ENCODE measurements at regions not wholly inside any gene's neighbourhood (a gene's known extent, or its start where the extent isn't known, plus 50 kb on each side); places are given as distances from the start of the nearest gene placed in this dataset.
"Not testable (repeated sequence)": the region's sequence is repeated elsewhere in the genome, so short reads cannot be mapped to it uniquely, and the experiment has no call there.

DNA sequence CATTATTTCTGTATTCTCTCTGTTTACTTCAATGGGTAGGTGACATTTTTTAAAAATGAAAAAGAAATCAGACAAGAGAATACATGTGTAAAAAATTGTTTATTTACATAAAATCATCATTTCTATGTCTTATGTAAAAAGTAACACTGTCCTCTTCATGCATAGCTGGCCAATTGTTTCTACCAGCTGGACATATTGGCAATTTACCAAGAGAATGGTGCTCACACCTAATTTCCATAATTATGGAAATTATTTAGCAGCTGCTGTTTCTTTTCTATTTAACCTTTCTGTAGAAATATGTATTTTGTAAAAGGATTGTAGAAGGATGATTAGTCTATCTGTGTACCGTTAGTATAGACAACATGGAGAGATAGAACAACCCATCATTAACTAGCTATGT, 791.9 kb downstream of the TRIB2 start:
- no peak for DNase-seq (ENCODE audit: insufficient read length, low spot score)
- TF ChIP-seq PAX5 (IDR thresholded peaks at IDR 0.05; ENCODE audit: insufficient read depth, low read length, severe bottlenecking) (no peak), POLR2A (IDR thresholded peaks at IDR 0.05; ENCODE audit: low read depth, low read length) (no peak), TAF1 (IDR thresholded peaks at IDR 0.05; ENCODE audit: low read depth, low read length) (no peak), SPI1 (IDR thresholded peaks at IDR 0.05; ENCODE audit: low read depth, low read length) (no peak), POU2F2 (IDR thresholded peaks at IDR 0.05; ENCODE audit: low read depth, low read length) (no peak), POLR2AphosphoS5 (IDR thresholded peaks at IDR 0.05; ENCODE audit: low read depth, low read length) (no peak)
- FAIRE-seq, result no peak

DNA sequence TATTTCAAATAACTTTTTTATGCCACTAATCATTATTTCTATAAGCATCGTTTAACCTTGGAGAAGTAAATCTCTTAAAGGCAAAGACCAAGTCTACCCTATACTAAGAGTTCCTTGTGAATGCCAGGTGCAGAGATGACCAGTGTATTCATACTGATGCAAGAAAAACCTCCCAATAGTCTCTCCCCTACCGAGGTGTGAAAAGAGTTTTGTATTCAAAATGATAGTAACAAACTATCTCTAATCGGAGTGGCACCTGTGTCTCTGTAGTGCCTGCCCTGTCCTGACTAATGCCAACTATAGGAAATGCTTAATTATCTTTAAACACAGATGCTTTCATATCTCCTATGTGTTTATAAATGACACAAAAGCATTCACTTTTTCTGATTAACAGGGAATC, 798.5 kb downstream of the TRIB2 start:
- TF ChIP-seq POLR2A (IDR thresholded peaks at IDR 0.05; ENCODE audit: low read depth, low read length) (no peak), PAX5 (IDR thresholded peaks at IDR 0.05; ENCODE audit: insufficient read depth, low read length, severe bottlenecking) (no peak)
- DNase-seq (ENCODE audit: insufficient read length, low spot score) (no peak), FAIRE-seq (no peak)

GRCh38 chr2:13522096-13522495, 805.4 kb downstream of the TRIB2 start:
- TF ChIP-seq POLR2A (IDR thresholded peaks at IDR 0.05; ENCODE audit: low read depth, low read length) (0 out of 2 replicates have a peak, but pooled peaks have one; percentile 17), PAX5 (IDR thresholded peaks at IDR 0.05; ENCODE audit: insufficient read depth, low read length, severe bottlenecking) (no peak)
- FAIRE-seq (peak; percentile 68), DNase-seq (ENCODE audit: insufficient read length, low spot score) (no peak)

DNA sequence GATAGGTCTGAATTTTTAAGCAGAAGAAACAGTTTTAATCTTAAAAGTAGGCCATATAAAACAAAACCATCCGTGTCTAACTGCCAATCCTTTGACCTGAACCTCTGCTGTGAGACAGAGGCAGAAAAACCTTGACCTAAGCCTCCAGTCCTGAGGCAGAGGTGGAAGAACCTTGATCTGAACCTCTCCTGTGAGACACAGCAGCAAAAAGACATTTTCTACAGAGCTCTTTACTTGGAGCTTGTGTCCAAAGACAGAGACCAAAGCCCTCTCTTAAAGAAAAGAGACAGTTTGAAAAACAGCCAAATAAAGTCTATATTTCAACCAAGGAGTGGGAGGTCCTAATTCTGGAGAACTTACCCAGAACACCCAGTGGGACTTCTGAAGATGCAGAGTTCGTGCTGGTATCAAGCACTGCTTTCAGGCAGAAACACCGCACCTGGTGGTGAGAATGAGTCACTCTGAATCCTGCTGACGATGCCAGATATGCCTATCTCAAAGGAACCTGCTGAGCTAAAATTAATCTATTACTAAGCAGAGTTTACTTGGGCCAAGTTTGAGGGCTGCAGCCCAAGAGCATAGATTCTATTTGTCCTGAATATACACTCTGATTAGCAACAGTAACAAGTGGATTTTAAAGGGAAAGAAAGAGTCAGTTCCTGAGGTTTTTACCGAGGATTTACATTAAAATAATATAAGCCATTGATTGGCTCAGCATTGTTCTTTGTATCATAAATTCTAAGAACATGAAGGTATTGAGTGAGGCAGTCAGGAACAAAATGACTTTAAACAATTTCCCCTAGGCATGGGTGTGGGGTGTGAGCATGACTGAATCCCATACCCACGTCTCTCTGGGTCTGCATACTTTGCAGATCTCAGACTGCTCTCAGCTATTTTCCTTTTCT, 806.4 kb downstream of the TRIB2 start:
- no peak for TF ChIP-seq TAF1 (IDR thresholded peaks at IDR 0.05; ENCODE audit: low read depth, low read length)
- TF ChIP-seq POLR2AphosphoS5 (IDR thresholded peaks at IDR 0.05; ENCODE audit: low read depth, low read length), result no peak
- peak; percentile 53; the same call in 1 of the 2 replicates for TF ChIP-seq POU2F2 (IDR thresholded peaks at IDR 0.05; ENCODE audit: low read depth, low read length)
- no peak for TF ChIP-seq SPI1 (IDR thresholded peaks at IDR 0.05; ENCODE audit: low read depth, low read length)
- TF ChIP-seq POLR2A (IDR thresholded peaks at IDR 0.05; ENCODE audit: low read depth, low read length), result 0 out of 2 replicates have a peak, but pooled peaks have one; percentile 24
- no peak for TF ChIP-seq PAX5 (IDR thresholded peaks at IDR 0.05; ENCODE audit: insufficient read depth, low read length, severe bottlenecking)
- no peak for DNase-seq (ENCODE audit: insufficient read length, low spot score)
- peak; percentile 85 for FAIRE-seq

DNA sequence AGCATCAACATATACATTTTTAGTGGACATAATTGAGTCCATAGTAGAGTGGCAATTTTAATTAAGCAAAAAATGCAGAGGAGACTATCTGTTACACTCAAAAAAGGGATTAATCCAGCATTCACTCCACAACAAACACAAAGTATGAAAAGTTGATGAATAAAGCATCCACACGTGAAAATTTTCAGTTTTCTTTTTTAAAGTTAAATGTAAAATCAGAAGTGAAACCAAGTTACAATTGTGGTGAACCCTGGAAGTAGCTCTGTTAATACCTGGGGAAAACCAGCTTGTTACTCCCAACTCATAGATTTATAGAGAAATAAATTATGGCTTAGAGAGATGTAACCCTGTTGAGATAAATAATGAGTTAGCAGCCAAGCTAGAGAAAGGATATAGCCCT, 807.8 kb downstream of the TRIB2 start:
- TF ChIP-seq POU2F2 (IDR thresholded peaks at IDR 0.05; ENCODE audit: low read depth, low read length), result no peak
- no peak for TF ChIP-seq POLR2A (IDR thresholded peaks at IDR 0.05; ENCODE audit: low read depth, low read length)
- peak; percentile 52; the same call in 1 of the 2 replicates for TF ChIP-seq SPI1 (IDR thresholded peaks at IDR 0.05; ENCODE audit: low read depth, low read length)
- DNase-seq (ENCODE audit: insufficient read length, low spot score) (no peak), FAIRE-seq (no peak)

- not testable (repeated sequence) for DNase-seq (ENCODE audit: insufficient read length, low spot score); FAIRE-seq
Observed at GRCh38 chr2:13531735-13532410, 815.1 kb downstream of the TRIB2 start.

DNA sequence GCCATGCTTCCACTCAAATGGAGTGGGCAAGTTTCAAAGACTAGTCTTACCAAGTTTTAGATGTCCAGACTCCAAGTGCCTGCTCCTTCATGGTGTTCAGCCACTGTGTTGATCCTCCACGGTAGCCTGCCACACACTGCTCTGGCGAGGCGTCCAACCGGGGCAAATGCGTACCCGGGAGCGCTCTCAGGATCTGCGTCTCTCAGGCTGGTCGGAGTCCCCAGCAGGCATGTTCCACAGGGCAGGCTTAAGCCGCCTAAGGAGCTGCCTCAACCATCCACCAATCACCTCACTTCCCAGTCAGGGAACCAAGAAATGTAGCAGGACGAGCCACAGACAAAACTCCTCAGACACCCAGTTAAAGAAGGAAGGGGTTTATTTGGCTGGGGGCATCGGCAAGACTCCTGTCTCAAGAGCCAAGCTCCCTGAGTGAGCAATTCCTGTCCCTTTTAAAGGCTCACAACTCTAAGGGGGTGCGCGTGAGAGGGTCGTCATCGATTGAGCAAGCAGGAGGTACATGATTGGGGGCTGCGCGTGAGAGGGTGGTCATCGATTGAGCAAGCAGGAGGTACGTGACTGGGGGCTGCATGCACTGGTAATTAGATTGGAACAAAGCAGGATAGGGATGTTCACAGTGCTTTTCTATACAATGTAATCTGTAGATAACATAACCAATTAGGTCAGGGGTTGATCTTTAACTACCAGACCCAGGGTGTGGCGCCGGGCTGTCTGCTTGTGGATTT, 816.2 kb downstream of the TRIB2 start:
- not testable (repeated sequence) for FAIRE-seq

DNA sequence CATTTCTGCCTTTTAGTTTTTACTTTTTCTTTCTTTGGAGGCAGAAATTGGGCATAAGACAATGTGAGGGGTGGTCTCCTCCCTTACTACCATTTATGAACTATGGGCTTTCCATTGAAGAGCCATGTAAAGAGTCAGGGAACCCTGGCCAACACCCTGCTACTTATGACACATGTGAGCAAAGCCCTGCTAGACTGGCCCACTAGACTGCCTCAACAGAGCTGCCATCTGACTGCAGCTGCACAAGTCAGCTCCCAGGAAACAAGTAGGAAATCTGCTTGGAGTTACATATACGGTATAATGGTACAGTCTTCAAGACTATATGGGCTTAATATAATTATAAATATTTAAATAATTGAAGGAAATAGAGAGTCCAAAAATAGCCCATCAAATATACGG, 816.8 kb downstream of the TRIB2 start:
- no peak for DNase-seq (ENCODE audit: insufficient read length, low spot score)
- no peak for TF ChIP-seq PAX5 (IDR thresholded peaks at IDR 0.05; ENCODE audit: insufficient read depth, low read length, severe bottlenecking)
- TF ChIP-seq POLR2A (IDR thresholded peaks at IDR 0.05; ENCODE audit: low read depth, low read length), result no peak
- no peak for TF ChIP-seq TAF1 (IDR thresholded peaks at IDR 0.05; ENCODE audit: low read depth, low read length)
- no peak for TF ChIP-seq SPI1 (IDR thresholded peaks at IDR 0.05; ENCODE audit: low read depth, low read length)
- no peak for TF ChIP-seq POU2F2 (IDR thresholded peaks at IDR 0.05; ENCODE audit: low read depth, low read length)
- TF ChIP-seq POLR2AphosphoS5 (IDR thresholded peaks at IDR 0.05; ENCODE audit: low read depth, low read length), result no peak
- FAIRE-seq, result no peak

More for the DNA sequence above, 816.2 kb downstream of the TRIB2 start:
- not testable (repeated sequence) for DNase-seq (ENCODE audit: insufficient read length, low spot score)

- TF ChIP-seq TAF1 (IDR thresholded peaks at IDR 0.05; ENCODE audit: low read depth, low read length) (no peak), PAX5 (IDR thresholded peaks at IDR 0.05; ENCODE audit: insufficient read depth, low read length, severe bottlenecking) (no peak), POU2F2 (IDR thresholded peaks at IDR 0.05; ENCODE audit: low read depth, low read length) (no peak), POLR2A (IDR thresholded peaks at IDR 0.05; ENCODE audit: low read depth, low read length) (no peak), POLR2AphosphoS5 (IDR thresholded peaks at IDR 0.05; ENCODE audit: low read depth, low read length) (no peak), SPI1 (IDR thresholded peaks at IDR 0.05; ENCODE audit: low read depth, low read length) (no peak)
- no peak for FAIRE-seq
- no peak for DNase-seq (ENCODE audit: insufficient read length, low spot score)
Observed at GRCh38 chr2:13536941-13537340, 820.2 kb downstream of the TRIB2 start.

DNA sequence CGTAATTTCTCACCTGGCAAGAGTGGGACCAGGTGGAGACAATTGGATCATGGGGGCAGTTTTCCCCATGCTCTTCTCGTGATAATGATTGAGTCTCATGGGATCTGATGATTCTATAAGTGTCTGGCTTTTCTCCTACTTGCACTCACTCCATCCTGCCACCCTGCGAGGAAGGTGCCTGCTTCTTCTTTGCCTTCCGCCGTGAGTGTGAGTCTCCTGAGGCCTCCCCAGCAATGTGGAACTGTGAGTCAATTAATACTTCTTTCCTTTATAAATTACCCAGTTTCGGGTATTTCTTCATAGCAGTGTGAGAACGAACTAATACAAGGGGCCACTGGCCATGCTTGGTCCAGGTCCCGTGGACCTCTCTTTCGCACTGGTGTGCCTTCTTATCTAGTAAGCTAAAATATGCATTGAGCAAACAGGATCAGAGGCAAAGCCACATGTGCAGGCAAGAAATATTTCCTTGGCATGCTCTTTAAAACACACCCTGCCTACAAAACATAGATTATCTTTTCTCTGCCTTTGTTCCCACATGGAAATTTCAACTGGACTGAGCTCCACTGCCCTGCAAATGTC, 821.1 kb downstream of the TRIB2 start:
- DNase-seq (ENCODE audit: insufficient read length, low spot score), result no peak
- no peak for TF ChIP-seq TAF1 (IDR thresholded peaks at IDR 0.05; ENCODE audit: low read depth, low read length)
- TF ChIP-seq POLR2A (IDR thresholded peaks at IDR 0.05; ENCODE audit: low read depth, low read length), result no peak
- no peak for TF ChIP-seq POLR2AphosphoS5 (IDR thresholded peaks at IDR 0.05; ENCODE audit: low read depth, low read length)
- no peak for TF ChIP-seq PAX5 (IDR thresholded peaks at IDR 0.05; ENCODE audit: insufficient read depth, low read length, severe bottlenecking)
- TF ChIP-seq POU2F2 (IDR thresholded peaks at IDR 0.05; ENCODE audit: low read depth, low read length), result no peak
- no peak for TF ChIP-seq SPI1 (IDR thresholded peaks at IDR 0.05; ENCODE audit: low read depth, low read length)
- FAIRE-seq, result no peak
